Astrocyte (in vitro differentiated cells and primary cell): ENCODE measurements at regions not wholly inside any gene's neighbourhood (a gene's known extent, or its start where the extent isn't known, plus 50 kb on each side); places are given as distances from the start of the nearest gene placed in this dataset.
"Not testable (repeated sequence)": the region's sequence is repeated elsewhere in the genome, so short reads cannot be mapped to it uniquely, and the experiment has no call there.

Experiments used
- DNase-seq: peaks from one replicate; pipeline ENCODE4 v3.0.0-alpha.2; 2010; ENCODE audit warnings: low read depth
- FAIRE-seq: peaks from 2 replicates; lab custom pipeline; 2011; peaks lifted over from hg19 to GRCh38; lab: Jason Lieb, UNC
- H2AFZ ChIP-seq: 2 replicates; pipeline ENCODE4 v1.6.0; 2012; ENCODE audit warnings: low read depth, low read length, inconsistent platforms
- H3K27ac ChIP-seq: 2 replicates; pipeline ENCODE4 v1.5.1; 2011; ENCODE audit warnings: low read depth, low read length, inconsistent platforms
- H3K27me3 ChIP-seq: 2 replicates; pipeline ENCODE4 v1.6.0; 2011; ENCODE audit warnings: low read length, inconsistent platforms; ENCODE audit not compliant: insufficient read depth
- H3K36me3 ChIP-seq: 2 replicates; pipeline ENCODE4 v1.5.1; 2011; ENCODE audit warnings: low read length, inconsistent platforms; ENCODE audit not compliant: insufficient read depth
- H3K4me1 ChIP-seq: 2 replicates; pipeline ENCODE4 v1.5.1; 2011; ENCODE audit warnings: low read length, inconsistent platforms; ENCODE audit not compliant: insufficient read depth
- H3K4me2 ChIP-seq: 2 replicates; pipeline ENCODE4 v1.6.0; 2012; ENCODE audit warnings: low read length, inconsistent platforms
- H3K4me3 ChIP-seq: 2 replicates; pipeline ENCODE4 v1.5.1; 2011; ENCODE audit warnings: low read depth, mild to moderate bottlenecking, low read length, inconsistent platforms; ENCODE audit not compliant: insufficient read depth
- H3K79me2 ChIP-seq: 2 replicates; pipeline ENCODE4 v1.6.0; 2012; ENCODE audit warnings: mild to moderate bottlenecking, low read length, inconsistent platforms; ENCODE audit not compliant: insufficient read depth
- H3K9ac ChIP-seq: 2 replicates; pipeline ENCODE4 v1.6.0; 2012; ENCODE audit warnings: mild to moderate bottlenecking, low read length, inconsistent platforms
- H3K9me3 ChIP-seq: 2 replicates; pipeline ENCODE4 v1.5.1; 2012; ENCODE audit warnings: low read depth, mild to moderate bottlenecking, low read length, inconsistent platforms; ENCODE audit not compliant: insufficient read depth
- H4K20me1 ChIP-seq: 2 replicates; pipeline ENCODE4 v1.6.0; 2012; ENCODE audit warnings: low read length, inconsistent platforms; ENCODE audit not compliant: insufficient read depth
- H3K27ac Mint-ChIP-seq: one replicate; pipeline ENCODE4 v1.8.0; 2021; ENCODE audit warnings: mild to moderate bottlenecking, mixed read lengths; ENCODE audit not compliant: unreplicated experiment
- H3K27me3 Mint-ChIP-seq: one replicate; pipeline ENCODE4 v1.8.0; 2021; ENCODE audit warnings: low read depth, mixed read lengths; ENCODE audit not compliant: unreplicated experiment
- H3K36me3 Mint-ChIP-seq: one replicate; pipeline ENCODE4 v1.8.0; 2021; ENCODE audit warnings: low read depth, mixed read lengths; ENCODE audit not compliant: unreplicated experiment
- H3K4me1 Mint-ChIP-seq: one replicate; pipeline ENCODE4 v1.8.0; 2021; ENCODE audit warnings: low read depth, mixed read lengths; ENCODE audit not compliant: unreplicated experiment
- H3K4me3 Mint-ChIP-seq: one replicate; pipeline ENCODE4 v1.8.0; 2021; ENCODE audit warnings: mild to moderate bottlenecking, moderate library complexity, mixed read lengths; ENCODE audit not compliant: unreplicated experiment
- H3K9me3 Mint-ChIP-seq: one replicate; pipeline ENCODE4 v1.8.0; 2021; ENCODE audit warnings: mild to moderate bottlenecking, mixed read lengths; ENCODE audit not compliant: unreplicated experiment
- EZH2 ChIP-seq: IDR thresholded peaks from 2 replicates; pipeline ENCODE4 v1.6.1; 2012; ENCODE audit warnings: mild to moderate bottlenecking, low read length, inconsistent platforms; ENCODE audit not compliant: insufficient read depth
- TF ChIP-seq, protein P1 (sequence below): IDR thresholded peaks from 2 replicates; pipeline ENCODE4 v1.5.1; 2011; ENCODE audit warnings: low read depth, mild to moderate bottlenecking, inconsistent platforms, low read length, moderate library complexity; ENCODE audit not compliant: insufficient read depth

DNA sequence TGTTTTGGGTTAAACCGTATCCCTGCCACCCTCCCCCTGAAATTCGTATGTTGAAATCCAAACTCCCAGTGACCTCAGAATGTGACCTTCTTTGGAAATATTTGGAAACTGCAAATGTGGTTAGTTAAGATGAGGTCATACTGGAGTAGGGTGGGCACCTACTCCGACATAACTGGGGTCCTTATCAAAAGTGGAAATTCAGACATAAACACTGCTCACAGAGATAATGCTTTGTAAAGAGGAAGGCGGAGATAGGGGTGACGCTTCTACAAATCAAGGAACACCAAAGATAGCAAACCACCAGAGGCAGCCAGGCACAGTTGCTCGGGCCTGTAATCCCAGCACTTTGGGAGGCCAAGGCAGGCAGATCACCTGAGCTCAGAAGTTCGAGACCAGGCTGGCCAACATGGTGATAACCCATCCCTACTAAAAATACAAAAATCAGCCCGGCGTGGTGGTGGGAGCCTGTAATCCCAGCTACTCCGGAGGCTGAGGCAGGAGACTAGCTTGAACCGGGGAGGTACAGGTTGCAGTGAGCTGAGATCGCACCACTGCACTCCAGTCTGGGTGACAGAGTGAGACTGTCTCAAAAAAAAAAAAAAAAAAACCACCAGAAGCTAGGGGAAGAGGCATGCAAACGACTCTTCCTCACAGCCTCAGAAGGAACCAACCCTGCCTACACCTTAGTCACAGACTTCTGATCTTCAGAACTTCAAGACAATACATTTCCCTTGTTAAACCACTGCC is 51.1 kb upstream of the CHD2 start:
- Mint-ChIP-seq H3K4me1 (peaks cover 8% of the 10 kb centered on the region), H3K27ac (peak overlapping the region; percentile 27), H3K4me3 (no peak overlapping the region), H3K27me3 (no peaks in the 10 kb centered on the region), H3K9me3 (peaks cover 5% of the 10 kb centered on the region), H3K36me3 (no peaks in the 10 kb centered on the region)
- FAIRE-seq (no peak), DNase-seq (peak; percentile 94)
- Histone ChIP-seq H3K27me3 (no peaks in the 10 kb centered on the region), H4K20me1 (no peaks in the 10 kb centered on the region), H3K36me3 (no peaks in the 10 kb centered on the region), H3K4me1 (peaks cover 14% of the 10 kb centered on the region), H3K79me2 (no peaks in the 10 kb centered on the region), H3K27ac (no peak overlapping the region), H3K9ac (no peak overlapping the region), H3K4me2 (peak overlapping the region; percentile 6), H2AFZ (no peak overlapping the region), H3K4me3 (no peak overlapping the region), H3K9me3 (no peaks in the 10 kb centered on the region)
- TF ChIP-seq, protein P1, sequence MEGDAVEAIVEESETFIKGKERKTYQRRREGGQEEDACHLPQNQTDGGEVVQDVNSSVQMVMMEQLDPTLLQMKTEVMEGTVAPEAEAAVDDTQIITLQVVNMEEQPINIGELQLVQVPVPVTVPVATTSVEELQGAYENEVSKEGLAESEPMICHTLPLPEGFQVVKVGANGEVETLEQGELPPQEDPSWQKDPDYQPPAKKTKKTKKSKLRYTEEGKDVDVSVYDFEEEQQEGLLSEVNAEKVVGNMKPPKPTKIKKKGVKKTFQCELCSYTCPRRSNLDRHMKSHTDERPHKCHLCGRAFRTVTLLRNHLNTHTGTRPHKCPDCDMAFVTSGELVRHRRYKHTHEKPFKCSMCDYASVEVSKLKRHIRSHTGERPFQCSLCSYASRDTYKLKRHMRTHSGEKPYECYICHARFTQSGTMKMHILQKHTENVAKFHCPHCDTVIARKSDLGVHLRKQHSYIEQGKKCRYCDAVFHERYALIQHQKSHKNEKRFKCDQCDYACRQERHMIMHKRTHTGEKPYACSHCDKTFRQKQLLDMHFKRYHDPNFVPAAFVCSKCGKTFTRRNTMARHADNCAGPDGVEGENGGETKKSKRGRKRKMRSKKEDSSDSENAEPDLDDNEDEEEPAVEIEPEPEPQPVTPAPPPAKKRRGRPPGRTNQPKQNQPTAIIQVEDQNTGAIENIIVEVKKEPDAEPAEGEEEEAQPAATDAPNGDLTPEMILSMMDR, result no peak
- TF ChIP-seq EZH2, result no peak

DNA sequence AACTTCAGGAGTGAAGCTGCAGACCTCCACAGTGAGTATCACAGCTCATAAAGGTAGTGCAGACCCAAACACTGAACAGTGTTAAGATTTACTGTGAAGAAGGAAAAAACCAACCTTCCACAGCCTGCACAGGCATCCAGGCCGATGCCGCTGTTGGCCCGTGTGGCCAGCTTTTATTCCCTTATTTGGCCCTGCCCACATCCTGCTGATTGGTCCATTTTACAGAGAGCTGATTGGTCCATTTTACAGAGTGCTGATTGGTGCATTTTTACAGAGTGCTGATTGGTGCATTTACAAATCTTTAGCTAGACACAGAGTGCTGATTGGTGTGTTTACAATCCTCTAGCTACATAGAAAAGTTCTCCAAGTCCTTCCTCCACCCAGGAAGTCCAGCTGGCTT is 49.9 kb upstream of the CHD2 start:
- H3K27me3 Mint-ChIP-seq, H3K4me2 ChIP-seq, H3K79me2 ChIP-seq, FAIRE-seq, H3K4me1 Mint-ChIP-seq, H3K36me3 ChIP-seq, H3K36me3 Mint-ChIP-seq, H3K4me3 ChIP-seq, H3K4me3 Mint-ChIP-seq, DNase-seq, H3K9ac ChIP-seq, H2AFZ ChIP-seq, H3K9me3 Mint-ChIP-seq, H4K20me1 ChIP-seq, H3K27ac ChIP-seq, H3K9me3 ChIP-seq, H3K27me3 ChIP-seq: not testable (repeated sequence)
- H3K4me1 ChIP-seq, result peaks cover 14% of the 10 kb centered on the region
- H3K27ac Mint-ChIP-seq, result peak overlapping the region; percentile 53
